Suprapubic skin (tissue), 4 donors: ENCODE measurements at regions not wholly inside any gene's neighbourhood (a gene's known extent, or its start where the extent isn't known, plus 50 kb on each side); places are given as distances from the start of the nearest gene placed in this dataset.

Experiments
- DNase-seq, 2 donors: peaks; one replicate each; pipeline ENCODE4 v3.0.0-alpha.2; 2019; ENCODE audit warnings: low spot score in 2 of 2
- H3K27ac ChIP-seq: fragments of 200-600 bp; sonication (generic); one replicate; pipeline ENCODE4 v1.5.1; 2019
- H3K27me3 ChIP-seq: fragments of 200-600 bp; sonication (generic); one replicate; pipeline ENCODE4 v1.5.1; 2019
- H3K36me3 ChIP-seq: fragments of 200-600 bp; sonication (generic); one replicate; pipeline ENCODE4 v1.5.1; 2019
- H3K4me1 ChIP-seq: fragments of 200-600 bp; sonication (generic); one replicate; pipeline ENCODE4 v1.5.1; 2019
- H3K4me3 ChIP-seq: fragments of 200-600 bp; sonication (generic); one replicate; pipeline ENCODE4 v1.5.1; 2019; ENCODE audit warnings: mild to moderate bottlenecking
- H3K9me3 ChIP-seq: fragments of 200-600 bp; sonication (generic); one replicate; pipeline ENCODE4 v1.5.1; 2019
- CTCF ChIP-seq, 2 donors: fragments of 200-600 bp in 1 of 2; fragments of 450-650 bp in 1 of 2; sonication (generic) in 1 of 2; IDR thresholded peaks; one replicate each; pipeline ENCODE4 v1.5.1; 2016 to 2019; ENCODE audit warnings: antibody characterized with exemption in 2 of 2, mild to moderate bottlenecking in 1 of 2, moderate library complexity in 1 of 2
- EP300 ChIP-seq: sonication (generic); formaldehyde crosslinking; IDR thresholded peaks from one replicate; pipeline ENCODE4 v1.6.1; 2017; ENCODE audit warnings: antibody characterized with exemption
- POLR2A ChIP-seq, 2 donors: fragments of 450-650 bp; IDR thresholded peaks; one replicate each; pipeline ENCODE4 v1.6.1; 2017; ENCODE audit warnings: antibody characterized with exemption in 2 of 2, mild to moderate bottlenecking in 2 of 2, moderate library complexity in 2 of 2
- POLR2AphosphoS5 ChIP-seq, 3 donors: sonication (generic); formaldehyde crosslinking; IDR thresholded peaks; one replicate each; pipeline ENCODE4 v1.6.1; 2017; ENCODE audit warnings: antibody characterized with exemption in 3 of 3
- WGBS: methylation state at CpG from one replicate; pipeline ENCODE4 v1.1.5; 2018; 5-methylcytosine and 5-hydroxymethylcytosine counted together

- no peaks in the 10 kb centered on the region for H3K36me3 ChIP-seq
- no peak overlapping the region for H3K4me3 ChIP-seq
- no peaks in the 10 kb centered on the region for H3K9me3 ChIP-seq
- H3K4me1 ChIP-seq: no peaks in the 10 kb centered on the region
- DNase-seq: no peak
- H3K27me3 ChIP-seq: no peaks in the 10 kb centered on the region
- no peak overlapping the region for H3K27ac ChIP-seq
- no peak for TF ChIP-seq CTCF (IDR thresholded peaks at IDR 0.05)
- no peak for TF ChIP-seq POLR2A (IDR thresholded peaks at IDR 0.05)
- no peak for TF ChIP-seq POLR2AphosphoS5 (IDR thresholded peaks at IDR 0.05)
- no peak for TF ChIP-seq EP300
- WGBS: 44% methylated on average over 7 of the region's 7 CpGs
Observed at GRCh38 chr5:167207081-167207480, 1084.4 kb upstream of the WWC1 start.

- Histone ChIP-seq H3K4me3 (no peak overlapping the region), H3K4me1 (no peaks in the 10 kb centered on the region), H3K27me3 (no peaks in the 10 kb centered on the region), H3K27ac (no peak overlapping the region), H3K36me3 (no peaks in the 10 kb centered on the region), H3K9me3 (no peaks in the 10 kb centered on the region)
- TF ChIP-seq CTCF (IDR thresholded peaks at IDR 0.05): no peak
- no peak for TF ChIP-seq EP300
- no peak for TF ChIP-seq POLR2AphosphoS5 (IDR thresholded peaks at IDR 0.05)
- no peak for TF ChIP-seq POLR2A (IDR thresholded peaks at IDR 0.05)
- no peak for DNase-seq
- WGBS: 50% methylated on average over 4 of the region's 4 CpGs
Observed at GRCh38 chr5:167208911-167209310, 1082.5 kb upstream of the WWC1 start.

- Histone ChIP-seq H3K36me3 (no peaks in the 10 kb centered on the region), H3K4me1 (no peaks in the 10 kb centered on the region), H3K27me3 (no peaks in the 10 kb centered on the region), H3K27ac (no peak overlapping the region), H3K9me3 (no peaks in the 10 kb centered on the region), H3K4me3 (no peak overlapping the region)
- WGBS: 40% methylated on average over 5 of the region's 5 CpGs
- no peak for DNase-seq
- TF ChIP-seq POLR2AphosphoS5 (IDR thresholded peaks at IDR 0.05) (no peak), POLR2A (IDR thresholded peaks at IDR 0.05) (no peak), EP300 (no peak)
Observed at GRCh38 chr5:167217097-167217743, 1074.2 kb upstream of the WWC1 start.

GRCh38 chr5:167219298-167219697 lies 1072.1 kb upstream of the WWC1 start:
- Histone ChIP-seq H3K27me3 (no peaks in the 10 kb centered on the region), H3K27ac (no peak overlapping the region), H3K9me3 (no peaks in the 10 kb centered on the region), H3K4me3 (no peak overlapping the region), H3K36me3 (no peaks in the 10 kb centered on the region), H3K4me1 (no peaks in the 10 kb centered on the region)
- TF ChIP-seq EP300: no peak
- TF ChIP-seq CTCF (IDR thresholded peaks at IDR 0.05): no peak
- TF ChIP-seq POLR2A (IDR thresholded peaks at IDR 0.05): no peak
- TF ChIP-seq POLR2AphosphoS5 (IDR thresholded peaks at IDR 0.05): no peak
- WGBS: 62% methylated on average over 1 of the region's 1 CpG
- DNase-seq: no peak

- no peaks in the 10 kb centered on the region for H3K4me1 ChIP-seq
- no peak for DNase-seq
- no peak overlapping the region for H3K4me3 ChIP-seq
- WGBS: 92% methylated on average over 1 of the region's 1 CpG
- H3K27ac ChIP-seq: no peak overlapping the region
- H3K36me3 ChIP-seq: no peaks in the 10 kb centered on the region
- no peaks in the 10 kb centered on the region for H3K27me3 ChIP-seq
- TF ChIP-seq EP300 (no peak), POLR2A (IDR thresholded peaks at IDR 0.05) (no peak), POLR2AphosphoS5 (IDR thresholded peaks at IDR 0.05) (no peak), CTCF (IDR thresholded peaks at IDR 0.05) (no peak)
- no peaks in the 10 kb centered on the region for H3K9me3 ChIP-seq
Observed at GRCh38 chr5:167226386-167226785, 1065.1 kb upstream of the WWC1 start.

- H3K9me3 ChIP-seq: no peaks in the 10 kb centered on the region
- H3K27me3 ChIP-seq: no peaks in the 10 kb centered on the region
- TF ChIP-seq EP300 (no peak), CTCF (IDR thresholded peaks at IDR 0.05) (no peak), POLR2AphosphoS5 (IDR thresholded peaks at IDR 0.05) (no peak), POLR2A (IDR thresholded peaks at IDR 0.05) (no peak)
- no peak overlapping the region for H3K27ac ChIP-seq
- no peaks in the 10 kb centered on the region for H3K4me1 ChIP-seq
- H3K36me3 ChIP-seq: no peaks in the 10 kb centered on the region
- H3K4me3 ChIP-seq: no peak overlapping the region
- DNase-seq: no peak
- 97% methylated on average over 3 of the region's 3 CpGs for WGBS
Observed at GRCh38 chr5:167228134-167228533, 1063.3 kb upstream of the WWC1 start.
